ENCODE measurements at regions not wholly inside any gene's neighbourhood (a gene's known extent, or its start where the extent isn't known, plus 50 kb on each side); places are given as distances from the start of the nearest gene placed in this dataset.

- ChIA-PET POLR2A (interaction anchor here (1.1 kb wide), 1 partner anchor 69 kb away, joined by 3 read pairs; no protein-coding TSS in a partner anchor), CTCF (interaction anchor here (0.6 to 1.7 kb wide), 11 partner anchors 10 to 1610 kb away, joined by 3 to 16 read pairs (median 4); no protein-coding TSS in a partner anchor)
- intact Hi-C loops (cut with micrococcal nuclease) = loop anchor here (2.0 to 5.0 kb wide), 3 partner anchors 162 to 1586 kb away; no protein-coding TSS in a partner anchor
- TF ChIP-seq CTCF (IDR thresholded peaks at IDR 0.05; ENCODE audit: unreplicated experiment) = peak; percentile 47
- BruUV-seq (replicated peaks) = no TSS peak
- Mint-ChIP-seq H3K9me3 (ENCODE audit: unreplicated experiment) (no peaks in the 10 kb centered on the region), H3K4me3 (ENCODE audit: unreplicated experiment) (no peak overlapping the region), H3K27me3 (ENCODE audit: insufficient read depth, unreplicated experiment) (peaks cover 38% of the 10 kb centered on the region), H3K4me1 (ENCODE audit: insufficient read depth, unreplicated experiment) (peaks cover 5% of the 10 kb centered on the region), H3K27ac (ENCODE audit: low read depth, unreplicated experiment) (no peak overlapping the region), H3K36me3 (ENCODE audit: insufficient read depth, unreplicated experiment) (no peaks in the 10 kb centered on the region)
- peak; percentile 51 for DNase-seq (ENCODE audit: unreplicated experiment)
These were observed 171.6 kb downstream of the PCDH10 start for GRCh38 chr4:133320576-133321170.

GRCh38 chr4:133316909-133317308, 167.8 kb downstream of the PCDH10 start:
- Mint-ChIP-seq H3K4me3 (ENCODE audit: unreplicated experiment) (no peak overlapping the region), H3K9me3 (ENCODE audit: unreplicated experiment) (no peaks in the 10 kb centered on the region), H3K4me1 (ENCODE audit: insufficient read depth, unreplicated experiment) (peaks cover 5% of the 10 kb centered on the region), H3K27ac (ENCODE audit: low read depth, unreplicated experiment) (no peak overlapping the region), H3K27me3 (ENCODE audit: insufficient read depth, unreplicated experiment) (peaks cover 22% of the 10 kb centered on the region), H3K36me3 (ENCODE audit: insufficient read depth, unreplicated experiment) (no peaks in the 10 kb centered on the region)
- ChIA-PET CTCF (interaction anchor here (0.6 kb wide), 1 partner anchor 1382 kb away, joined by 4 read pairs; no protein-coding TSS in a partner anchor), POLR2A (no interaction called here)
- no peak for TF ChIP-seq CTCF (IDR thresholded peaks at IDR 0.05; ENCODE audit: unreplicated experiment)
- intact Hi-C loops (cut with micrococcal nuclease) = no loop called here
- DNase-seq (ENCODE audit: unreplicated experiment) = peak; percentile 47
- BruUV-seq (replicated peaks) = no TSS peak

DNA sequence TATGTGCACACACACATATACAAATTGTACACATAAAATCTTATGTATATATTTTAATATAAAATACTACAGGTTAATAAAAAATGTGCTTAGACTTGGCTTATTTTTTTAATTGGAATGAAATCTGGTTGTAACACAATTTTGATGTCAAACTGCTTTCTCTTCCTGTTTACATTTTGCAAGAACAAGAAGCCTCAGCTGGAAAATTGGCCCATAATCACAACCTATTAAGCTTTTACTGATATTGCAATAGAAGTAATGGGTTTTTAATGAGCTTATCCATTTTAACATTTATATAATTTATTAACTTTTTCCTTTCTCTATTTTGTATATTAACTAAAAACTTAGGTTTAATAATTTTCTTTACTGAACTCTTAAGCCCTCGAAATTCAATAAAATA, 165.9 kb downstream of the PCDH10 start:
- Mint-ChIP-seq H3K27ac (ENCODE audit: low read depth, unreplicated experiment) (no peak overlapping the region), H3K9me3 (ENCODE audit: unreplicated experiment) (no peaks in the 10 kb centered on the region), H3K4me3 (ENCODE audit: unreplicated experiment) (no peak overlapping the region), H3K36me3 (ENCODE audit: insufficient read depth, unreplicated experiment) (no peaks in the 10 kb centered on the region), H3K27me3 (ENCODE audit: insufficient read depth, unreplicated experiment) (peaks cover 24% of the 10 kb centered on the region), H3K4me1 (ENCODE audit: insufficient read depth, unreplicated experiment) (peaks cover 5% of the 10 kb centered on the region)
- ChIA-PET CTCF (interaction anchor here (0.6 to 2.6 kb wide), 2 partner anchors 54 to 168 kb away, joined by 3 to 7 read pairs; no protein-coding TSS in a partner anchor), POLR2A (no interaction called here)
- no peak for TF ChIP-seq CTCF (IDR thresholded peaks at IDR 0.05; ENCODE audit: unreplicated experiment)
- no peak for DNase-seq (ENCODE audit: unreplicated experiment)
- intact Hi-C loops (cut with micrococcal nuclease) = no loop called here
- no TSS peak for BruUV-seq (replicated peaks)

DNA sequence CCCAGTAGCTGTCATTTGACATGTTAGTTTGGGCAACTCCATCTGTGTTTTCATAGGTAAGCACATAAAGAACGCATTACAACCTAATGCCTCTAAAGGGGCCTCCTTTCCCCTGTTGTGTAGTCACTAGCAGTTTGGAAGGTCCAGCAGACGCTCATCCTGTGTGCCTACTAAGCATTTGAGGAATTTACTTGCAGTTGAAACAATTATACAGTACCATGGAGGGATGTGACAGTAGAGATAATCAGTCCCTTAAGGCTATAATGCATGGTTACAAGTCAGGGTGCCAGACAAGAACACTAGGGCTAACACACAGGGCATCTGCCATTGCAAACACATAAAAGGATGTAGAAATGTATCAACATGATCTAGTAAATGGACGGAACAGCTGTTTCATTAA, 138.3 kb downstream of the PCDH10 start:
- Mint-ChIP-seq H3K4me1 (ENCODE audit: insufficient read depth, unreplicated experiment) (no peaks in the 10 kb centered on the region), H3K36me3 (ENCODE audit: insufficient read depth, unreplicated experiment) (no peaks in the 10 kb centered on the region), H3K27ac (ENCODE audit: low read depth, unreplicated experiment) (no peak overlapping the region), H3K9me3 (ENCODE audit: unreplicated experiment) (no peaks in the 10 kb centered on the region), H3K27me3 (ENCODE audit: insufficient read depth, unreplicated experiment) (no peaks in the 10 kb centered on the region), H3K4me3 (ENCODE audit: unreplicated experiment) (no peak overlapping the region)
- intact Hi-C loops (cut with micrococcal nuclease) = no loop called here
- ChIA-PET CTCF (no interaction called here), POLR2A (no interaction called here)
- no peak for DNase-seq (ENCODE audit: unreplicated experiment)
- BruUV-seq (replicated peaks) = no TSS peak
- no peak for TF ChIP-seq CTCF (IDR thresholded peaks at IDR 0.05; ENCODE audit: unreplicated experiment)

Measured in MCF 10A (cell line).